RWPE2 (cell line): ENCODE measurements at regions not wholly inside any gene's neighbourhood (a gene's known extent, or its start where the extent isn't known, plus 50 kb on each side); places are given as distances from the start of the nearest gene placed in this dataset.

ENCODE experiments used
- ATAC-seq: fragments of 200-7000 bp; cut with Tn5 transposase; 3 replicates; pipeline ENCODE4 v1.9.1; 2021; ENCODE audit warnings: low read depth
- DNase-seq: peaks from one replicate; pipeline ENCODE4 v3.0.0-alpha.2; 2020; ENCODE audit warnings: low spot score
- H3K27ac ChIP-seq: fragments of 450-650 bp; 2 replicates; pipeline ENCODE4 v1.5.1; 2017; ENCODE audit warnings: mild to moderate bottlenecking; ENCODE audit not compliant: poor library complexity, severe bottlenecking
- H3K27me3 ChIP-seq: fragments of 250-450 bp; sonication (Bioruptor Pico); 2 replicates; pipeline ENCODE4 v1.5.1; 2021; ENCODE audit warnings: mild to moderate bottlenecking, moderate library complexity; ENCODE audit not compliant: insufficient read depth, poor library complexity, severe bottlenecking
- H3K36me3 ChIP-seq: fragments of 250-450 bp; sonication (Bioruptor Pico); 2 replicates; pipeline ENCODE4 v1.5.1; 2020; ENCODE audit warnings: low read depth, mild to moderate bottlenecking, moderate library complexity
- H3K4me1 ChIP-seq: fragments of 250-450 bp; sonication (Bioruptor Pico); 2 replicates; pipeline ENCODE4 v1.5.1; 2021; ENCODE audit warnings: mild to moderate bottlenecking, moderate library complexity; ENCODE audit not compliant: insufficient read depth, poor library complexity, severe bottlenecking
- H3K4me3 ChIP-seq: fragments of 250-450 bp; sonication (Bioruptor Pico); 2 replicates; pipeline ENCODE4 v1.5.1; 2021; ENCODE audit warnings: mild to moderate bottlenecking, moderate library complexity; ENCODE audit not compliant: severe bottlenecking
- H3K9me3 ChIP-seq: fragments of 250-450 bp; sonication (Bioruptor Pico); 2 replicates; pipeline ENCODE4 v1.5.1; 2021; ENCODE audit warnings: mild to moderate bottlenecking, moderate library complexity; ENCODE audit not compliant: severe bottlenecking
- CTCF ChIP-seq: fragments of 450-650 bp; IDR thresholded peaks from one replicate; pipeline ENCODE4 v1.5.1; 2017; ENCODE audit warnings: mild to moderate bottlenecking, moderate library complexity; ENCODE audit not compliant: poor library complexity, severe bottlenecking

DNA sequence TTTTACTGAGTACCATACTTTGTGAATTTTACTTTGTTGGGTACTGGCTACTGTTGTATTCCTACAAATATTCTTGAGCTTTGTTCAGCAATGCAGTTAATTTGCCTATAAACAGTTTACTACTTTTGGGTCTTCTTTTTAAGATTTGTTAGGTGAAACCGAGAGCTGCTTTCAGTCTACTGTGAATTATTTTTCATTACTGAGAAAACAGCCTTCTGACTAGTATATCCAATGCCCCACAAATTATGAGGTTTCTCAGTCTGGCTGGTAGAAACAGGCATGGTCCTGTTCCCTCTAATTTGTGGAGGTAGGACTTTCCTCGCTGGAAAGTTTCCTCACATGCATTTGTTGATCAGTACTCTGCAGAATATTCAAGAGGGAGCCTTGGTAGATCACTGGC, 392.0 kb downstream of the ZSWIM6 start:
- ATAC-seq (no peak), DNase-seq (no peak)
- Histone ChIP-seq H3K27me3 (peaks cover 8% of the 10 kb centered on the region), H3K4me1 (no peaks in the 10 kb centered on the region), H3K4me3 (no peak overlapping the region), H3K36me3 (no peaks in the 10 kb centered on the region), H3K9me3 (no peaks in the 10 kb centered on the region), H3K27ac (no peak overlapping the region)
- no peak for TF ChIP-seq CTCF

- ATAC-seq (no peak), DNase-seq (no peak)
- H3K4me1 ChIP-seq: no peaks in the 10 kb centered on the region
- H3K27ac ChIP-seq: no peak overlapping the region
- no peaks in the 10 kb centered on the region for H3K9me3 ChIP-seq
- TF ChIP-seq CTCF: no peak
- peaks cover 12% of the 10 kb centered on the region for H3K27me3 ChIP-seq
- no peaks in the 10 kb centered on the region for H3K36me3 ChIP-seq
- H3K4me3 ChIP-seq: no peak overlapping the region
Measured at GRCh38 chr5:61728287-61728686, 396.2 kb downstream of the ZSWIM6 start.

GRCh38 chr5:61730866-61731265, 398.8 kb downstream of the ZSWIM6 start:
- no peak for TF ChIP-seq CTCF
- DNase-seq: no peak
- ATAC-seq: no peak
- Histone ChIP-seq H3K27ac (no peak overlapping the region), H3K36me3 (no peaks in the 10 kb centered on the region), H3K4me1 (no peaks in the 10 kb centered on the region), H3K4me3 (no peak overlapping the region), H3K27me3 (peaks cover 5% of the 10 kb centered on the region), H3K9me3 (no peaks in the 10 kb centered on the region)

GRCh38 chr5:61731267-61731945, 399.3 kb downstream of the ZSWIM6 start:
- DNase-seq (no peak), ATAC-seq (no peak)
- H3K4me1 ChIP-seq: no peaks in the 10 kb centered on the region
- TF ChIP-seq CTCF: no peak
- peaks cover 3% of the 10 kb centered on the region for H3K27me3 ChIP-seq
- H3K27ac ChIP-seq: no peak overlapping the region
- H3K36me3 ChIP-seq: no peaks in the 10 kb centered on the region
- no peak overlapping the region for H3K4me3 ChIP-seq
- no peaks in the 10 kb centered on the region for H3K9me3 ChIP-seq

- Histone ChIP-seq H3K27me3 (peaks cover 3% of the 10 kb centered on the region), H3K36me3 (no peaks in the 10 kb centered on the region), H3K9me3 (no peaks in the 10 kb centered on the region), H3K27ac (no peak overlapping the region), H3K4me1 (no peaks in the 10 kb centered on the region), H3K4me3 (no peak overlapping the region)
- DNase-seq: no peak
- ATAC-seq: no peak
- no peak for TF ChIP-seq CTCF
Measured at GRCh38 chr5:61731946-61732314, 399.9 kb downstream of the ZSWIM6 start.
